Liver (tissue), 3 donors: ENCODE measurements at regions not wholly inside any gene's neighbourhood (a gene's known extent, or its start where the extent isn't known, plus 50 kb on each side); places are given as distances from the start of the nearest gene placed in this dataset.

Source experiments
- FOXA2 ChIP-seq: IDR thresholded peaks from 2 replicates; pipeline ENCODE4 v1.6.1; 2016; ENCODE audit warnings: antibody characterized with exemption
- JUND ChIP-seq, 2 donors: IDR thresholded peaks; 2 replicates each; pipeline ENCODE4 v1.6.1; 2016; ENCODE audit warnings: antibody characterized with exemption in 2 of 2
- MAX ChIP-seq: IDR thresholded peaks from 2 replicates; pipeline ENCODE4 v1.6.1; 2016; ENCODE audit warnings: antibody characterized with exemption
- RAD21 ChIP-seq, 2 donors: IDR thresholded peaks; 2 replicates each; pipeline ENCODE4 v1.6.1; 2016; ENCODE audit warnings: antibody characterized with exemption in 2 of 2, mild to moderate bottlenecking in 2 of 2
- SP1 ChIP-seq: IDR thresholded peaks from 2 replicates; pipeline ENCODE4 v1.6.1; 2018; ENCODE audit warnings: antibody characterized with exemption, mild to moderate bottlenecking
- TAF1 ChIP-seq: conservative IDR thresholded peaks from 2 replicates; pipeline ENCODE4 v1.6.1; 2016; ENCODE audit warnings: antibody characterized with exemption, mild to moderate bottlenecking
- YY1 ChIP-seq: IDR thresholded peaks from 2 replicates; pipeline ENCODE4 v1.6.1; 2016; ENCODE audit warnings: antibody characterized with exemption, mild to moderate bottlenecking
- TF ChIP-seq, protein P1 (sequence below): fragments of 150-350 bp; IDR thresholded peaks from 2 replicates; pipeline ENCODE4 v1.5.1; 2017; ENCODE audit warnings: improper control_type of control experiment, low read depth, low read length; ENCODE audit not compliant: missing input control
- TF ChIP-seq, protein P2 (sequence below): IDR thresholded peaks from 2 replicates; pipeline ENCODE4 v1.6.1; 2016; ENCODE audit warnings: antibody characterized with exemption
- TF ChIP-seq, protein P3 (sequence below): IDR thresholded peaks from 2 replicates; pipeline ENCODE4 v1.6.1; 2016; ENCODE audit warnings: antibody characterized with exemption
- donor health status: healthy.
- donor health status: healthy.

DNA sequence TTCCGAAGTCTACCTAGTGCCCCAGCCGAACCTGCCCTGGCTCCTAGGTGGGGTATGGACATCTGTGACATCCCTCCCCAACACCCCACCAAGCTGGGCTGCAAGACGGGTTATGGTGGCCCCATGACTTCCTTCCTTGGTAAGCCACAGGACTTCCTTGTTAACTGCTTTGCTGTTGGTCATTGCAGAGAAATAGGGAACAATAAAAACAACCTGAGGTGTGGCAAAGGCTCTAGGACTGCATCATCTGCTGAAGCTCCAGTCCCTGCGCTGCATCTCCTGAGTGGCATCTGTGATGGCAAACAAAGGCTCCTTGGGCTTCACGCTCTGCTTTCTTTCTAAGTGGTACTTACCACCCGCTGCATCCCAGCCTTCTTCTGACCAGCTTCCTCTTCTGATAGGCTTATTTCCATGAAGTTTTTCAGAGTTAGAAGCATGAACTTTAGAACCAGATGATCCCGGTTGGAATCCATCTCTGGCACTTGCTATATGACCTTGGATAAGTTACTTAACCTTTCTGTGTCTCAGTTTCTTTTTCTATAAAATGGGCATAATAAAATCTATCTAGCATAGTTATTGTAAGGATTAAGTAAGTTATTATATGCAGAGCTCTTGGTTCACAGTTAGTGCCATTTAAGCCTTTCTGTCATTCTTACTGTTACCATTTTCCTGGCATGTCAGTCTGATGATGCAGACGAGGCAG lies 216.8 kb downstream of the RPS24 start:
- TF ChIP-seq, protein P1, sequence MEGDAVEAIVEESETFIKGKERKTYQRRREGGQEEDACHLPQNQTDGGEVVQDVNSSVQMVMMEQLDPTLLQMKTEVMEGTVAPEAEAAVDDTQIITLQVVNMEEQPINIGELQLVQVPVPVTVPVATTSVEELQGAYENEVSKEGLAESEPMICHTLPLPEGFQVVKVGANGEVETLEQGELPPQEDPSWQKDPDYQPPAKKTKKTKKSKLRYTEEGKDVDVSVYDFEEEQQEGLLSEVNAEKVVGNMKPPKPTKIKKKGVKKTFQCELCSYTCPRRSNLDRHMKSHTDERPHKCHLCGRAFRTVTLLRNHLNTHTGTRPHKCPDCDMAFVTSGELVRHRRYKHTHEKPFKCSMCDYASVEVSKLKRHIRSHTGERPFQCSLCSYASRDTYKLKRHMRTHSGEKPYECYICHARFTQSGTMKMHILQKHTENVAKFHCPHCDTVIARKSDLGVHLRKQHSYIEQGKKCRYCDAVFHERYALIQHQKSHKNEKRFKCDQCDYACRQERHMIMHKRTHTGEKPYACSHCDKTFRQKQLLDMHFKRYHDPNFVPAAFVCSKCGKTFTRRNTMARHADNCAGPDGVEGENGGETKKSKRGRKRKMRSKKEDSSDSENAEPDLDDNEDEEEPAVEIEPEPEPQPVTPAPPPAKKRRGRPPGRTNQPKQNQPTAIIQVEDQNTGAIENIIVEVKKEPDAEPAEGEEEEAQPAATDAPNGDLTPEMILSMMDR = no peak
- TF ChIP-seq, protein P2, sequence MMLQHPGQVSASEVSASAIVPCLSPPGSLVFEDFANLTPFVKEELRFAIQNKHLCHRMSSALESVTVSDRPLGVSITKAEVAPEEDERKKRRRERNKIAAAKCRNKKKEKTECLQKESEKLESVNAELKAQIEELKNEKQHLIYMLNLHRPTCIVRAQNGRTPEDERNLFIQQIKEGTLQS = no peak
- TF ChIP-seq FOXA2 (no peak), JUND (IDR thresholded peaks at IDR 0.05) (no peak), SP1 (no peak), MAX (no peak), YY1 (no peak), RAD21 (IDR thresholded peaks at IDR 0.05) (no peak), TAF1 (no peak)
- TF ChIP-seq, protein P3, sequence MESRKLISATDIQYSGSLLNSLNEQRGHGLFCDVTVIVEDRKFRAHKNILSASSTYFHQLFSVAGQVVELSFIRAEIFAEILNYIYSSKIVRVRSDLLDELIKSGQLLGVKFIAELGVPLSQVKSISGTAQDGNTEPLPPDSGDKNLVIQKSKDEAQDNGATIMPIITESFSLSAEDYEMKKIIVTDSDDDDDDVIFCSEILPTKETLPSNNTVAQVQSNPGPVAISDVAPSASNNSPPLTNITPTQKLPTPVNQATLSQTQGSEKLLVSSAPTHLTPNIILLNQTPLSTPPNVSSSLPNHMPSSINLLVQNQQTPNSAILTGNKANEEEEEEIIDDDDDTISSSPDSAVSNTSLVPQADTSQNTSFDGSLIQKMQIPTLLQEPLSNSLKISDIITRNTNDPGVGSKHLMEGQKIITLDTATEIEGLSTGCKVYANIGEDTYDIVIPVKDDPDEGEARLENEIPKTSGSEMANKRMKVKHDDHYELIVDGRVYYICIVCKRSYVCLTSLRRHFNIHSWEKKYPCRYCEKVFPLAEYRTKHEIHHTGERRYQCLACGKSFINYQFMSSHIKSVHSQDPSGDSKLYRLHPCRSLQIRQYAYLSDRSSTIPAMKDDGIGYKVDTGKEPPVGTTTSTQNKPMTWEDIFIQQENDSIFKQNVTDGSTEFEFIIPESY = no peak
